ENCODE measurements at regions not wholly inside any gene's neighbourhood (a gene's known extent, or its start where the extent isn't known, plus 50 kb on each side); places are given as distances from the start of the nearest gene placed in this dataset.

GRCh38 chr7:65731129-65731528 lies 141.7 kb upstream of the VKORC1L1 start:
- no peak overlapping the region for H2AK9ac ChIP-seq (replicated peaks; ENCODE audit: low read depth, low read length, poor library complexity)
- no peak overlapping the region for H2BK5ac ChIP-seq (ENCODE audit: low read depth, low read length, poor library complexity, severe bottlenecking)
- peaks cover 6% of the 10 kb centered on the region for H3K36me3 ChIP-seq (ENCODE audit: control insufficient read depth, insufficient read depth, low read length)
- ChIA-PET POLR2A (ENCODE audit: unreplicated experiment) (no interaction called here), CTCF (no interaction called here)
- no peak for ATAC-seq (ENCODE audit: low read depth)
- H3K27ac ChIP-seq (ENCODE audit: insufficient read depth, low read length) = no peak overlapping the region
- no peak overlapping the region for H3K4ac ChIP-seq (ENCODE audit: low read depth, low read length)
- no peaks in the 10 kb centered on the region for H3K27me3 ChIP-seq (ENCODE audit: control insufficient read depth, insufficient read depth, low read length)
- no peak overlapping the region for H3K23ac ChIP-seq (ENCODE audit: low read depth, low read length)
- H4K8ac ChIP-seq (ENCODE audit: low read depth in 2 of 2, low read length in 2 of 2) = 0 out of 4 replicates have a peak overlapping the region, but pooled peaks of 1 of the 2 experiments have one; percentile 23
- H3K18ac ChIP-seq (ENCODE audit: low read depth, low read length) = no peak overlapping the region
- H3K9ac ChIP-seq (ENCODE audit: low read depth, low read length) = no peak overlapping the region
- H4K20me1 ChIP-seq (ENCODE audit: insufficient read depth, low read length) = no peaks in the 10 kb centered on the region
- H4K5ac ChIP-seq (ENCODE audit: low read depth, low read length) = no peak overlapping the region
- peak overlapping the region; percentile 71 for H2AFZ ChIP-seq (replicated peaks; ENCODE audit: low read length, poor library complexity)
- no peak overlapping the region for H3K56ac ChIP-seq (ENCODE audit: extremely low read depth, insufficient read depth, low read length)
- no peaks in the 10 kb centered on the region for H3K4me1 ChIP-seq (ENCODE audit: control insufficient read depth, insufficient read depth, low read length)
- no peak for DNase-seq
- no peak overlapping the region for H4K91ac ChIP-seq (ENCODE audit: insufficient read depth, low read depth, low read length)
- in situ Hi-C loops (cut with MboI; ENCODE audit: low sequenced_read_pairs) (loop anchor here (25.0 kb wide), 1 partner anchor 231 kb away; no protein-coding TSS in a partner anchor), intact Hi-C loops (cut with micrococcal nuclease) (no loop called here), dilution Hi-C loops (cut with HindIII; ENCODE audit: low sequenced_read_pairs, unreplicated experiment) (no loop called here)
- H2BK120ac ChIP-seq (ENCODE audit: low read depth, low read length) = no peak overlapping the region
- H2AK5ac ChIP-seq (ENCODE audit: low read depth, low read length) = no peak overlapping the region
- H3K79me1 ChIP-seq (ENCODE audit: low read depth in 1 of 2, low read length in 2 of 2) = no peaks in the 10 kb centered on the region
- no CpG with 5 or more reads among the region's 7 CpGs for WGBS, 2 experiments (ENCODE audit: extremely low coverage in 2 of 2, insufficient read length in 1 of 2)
- no peak overlapping the region for H2BK20ac ChIP-seq (ENCODE audit: low read depth, low read length)
- H3K9me1 ChIP-seq (ENCODE audit: insufficient read depth, low read length) = no peaks in the 10 kb centered on the region
- no peaks in the 10 kb centered on the region for H3K9me3 ChIP-seq (ENCODE audit: control insufficient read depth, insufficient read depth, low read length)
- peak overlapping the region; percentile 29; the same call in 1 of the 2 replicates for H3K4me2 ChIP-seq (ENCODE audit: low read depth, low read length)
- H3K4me3 ChIP-seq (ENCODE audit: insufficient read depth, low read depth, low read length) = no peak overlapping the region
- BruUV-seq (replicated peaks) = no TSS peak
- no peak overlapping the region for H3K14ac ChIP-seq (replicated peaks; ENCODE audit: low read depth, low read length)
- H2BK15ac ChIP-seq (ENCODE audit: low read depth, low read length) = no peak overlapping the region
- TF ChIP-seq CEBPB (IDR thresholded peaks at IDR 0.05; ENCODE audit: low read depth, low read length) (no peak), MXI1 (IDR thresholded peaks at IDR 0.05; ENCODE audit: borderline replicate concordance, low read depth, low read length) (no peak), RAD21 (IDR thresholded peaks at IDR 0.05; ENCODE audit: low read length) (no peak), USF2 (IDR thresholded peaks at IDR 0.05; ENCODE audit: low read depth, low read length) (no peak), RCOR1 (IDR thresholded peaks at IDR 0.05; ENCODE audit: insufficient replicate concordance, low read length) (no peak), SMC3 (IDR thresholded peaks at IDR 0.05; ENCODE audit: low read depth, low read length) (no peak), CHD1 (IDR thresholded peaks at IDR 0.05; ENCODE audit: low read depth, low read length) (no peak), POLR2A (IDR thresholded peaks at IDR 0.05; ENCODE audit: low read depth, low read length) (no peak)

All from IMR-90 (cell line).